GM18867 (cell line): ENCODE measurements at regions not wholly inside any gene's neighbourhood (a gene's known extent, or its start where the extent isn't known, plus 50 kb on each side); places are given as distances from the start of the nearest gene placed in this dataset.

Experiments used
- ATAC-seq: cut with Tn5 transposase; IDR thresholded peaks from one replicate; pipeline ENCODE4 v1.9.1; 2021; ENCODE audit warnings: mild to moderate bottlenecking, moderate library complexity; ENCODE audit not compliant: unreplicated experiment

DNA sequence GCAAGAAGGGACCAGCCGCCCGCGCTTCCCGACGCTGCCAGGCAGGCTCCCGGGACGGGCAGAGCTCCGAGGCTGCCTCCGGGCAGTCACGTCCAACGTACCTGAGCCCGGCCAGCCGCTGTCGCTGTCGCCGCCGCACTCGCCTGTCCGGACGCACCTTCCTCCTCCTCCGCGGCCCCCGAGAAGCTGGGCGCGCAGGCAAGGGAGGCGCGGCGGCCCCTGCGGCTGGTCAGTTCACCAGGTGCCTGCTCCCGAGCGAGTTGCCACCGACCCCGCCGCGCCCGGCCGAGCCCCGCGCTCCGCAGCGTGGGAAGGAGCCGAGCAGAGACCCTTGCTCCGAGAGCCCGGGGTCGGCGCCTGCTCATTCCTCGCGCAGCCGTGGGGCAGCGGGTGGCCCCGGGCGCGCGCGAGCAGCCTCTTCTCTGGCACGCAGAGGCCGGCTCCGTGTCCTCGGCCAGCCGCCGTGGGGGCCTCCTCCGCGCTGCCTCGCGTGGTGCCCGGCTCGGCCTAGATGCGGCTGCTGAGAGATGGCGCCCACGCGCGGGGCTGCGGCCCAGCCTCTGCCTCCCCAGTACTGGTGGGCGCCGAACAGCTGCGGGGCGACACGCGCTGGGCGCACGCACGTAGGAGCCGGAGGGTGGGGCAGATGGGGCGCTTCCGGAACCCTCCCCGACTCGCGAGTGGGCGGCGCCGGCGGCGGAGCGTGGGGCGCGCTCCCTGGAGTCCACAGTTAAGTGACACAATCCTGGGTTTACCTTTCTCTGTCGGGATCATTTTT is 419.4 kb downstream of the UQCRFS1 start:
- no peak for ATAC-seq

DNA sequence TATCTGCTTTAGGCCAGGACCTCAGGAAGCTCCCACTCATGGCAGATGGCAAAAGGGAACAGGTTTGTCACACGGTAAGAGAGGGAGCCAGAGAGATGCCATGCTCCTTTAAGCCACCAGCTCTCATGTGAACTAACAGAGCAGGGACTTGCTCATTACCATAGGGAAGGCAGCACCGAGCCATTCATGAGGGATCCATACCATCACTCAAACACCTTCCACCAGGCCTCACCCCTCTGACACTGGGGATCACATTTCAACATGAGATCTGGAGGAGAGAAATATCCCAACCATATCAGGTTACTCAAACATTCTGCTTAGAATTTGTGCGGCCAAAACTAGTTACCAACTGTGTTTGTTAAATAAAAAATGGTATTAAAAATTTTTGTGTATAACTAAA is 427.0 kb downstream of the UQCRFS1 start:
- no peak for ATAC-seq

DNA sequence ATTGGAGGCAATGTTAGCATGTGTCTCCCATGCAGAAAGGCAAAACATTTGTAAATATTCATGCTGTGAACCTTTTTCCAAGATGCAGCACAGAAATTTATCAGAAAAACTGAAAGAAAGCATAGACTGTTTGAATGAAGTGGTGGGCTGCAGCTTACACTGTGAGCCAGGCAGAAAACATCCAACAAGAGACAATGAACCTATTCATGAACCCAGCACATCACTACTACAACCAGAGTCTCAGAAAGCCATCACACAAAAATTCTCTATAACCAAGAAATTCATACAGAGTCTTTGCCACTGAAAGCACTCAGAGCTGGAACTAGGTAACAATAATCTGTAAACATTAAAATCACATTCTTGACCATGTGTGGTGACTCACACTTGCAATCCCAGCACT is 448.9 kb downstream of the UQCRFS1 start:
- ATAC-seq, result no peak

DNA sequence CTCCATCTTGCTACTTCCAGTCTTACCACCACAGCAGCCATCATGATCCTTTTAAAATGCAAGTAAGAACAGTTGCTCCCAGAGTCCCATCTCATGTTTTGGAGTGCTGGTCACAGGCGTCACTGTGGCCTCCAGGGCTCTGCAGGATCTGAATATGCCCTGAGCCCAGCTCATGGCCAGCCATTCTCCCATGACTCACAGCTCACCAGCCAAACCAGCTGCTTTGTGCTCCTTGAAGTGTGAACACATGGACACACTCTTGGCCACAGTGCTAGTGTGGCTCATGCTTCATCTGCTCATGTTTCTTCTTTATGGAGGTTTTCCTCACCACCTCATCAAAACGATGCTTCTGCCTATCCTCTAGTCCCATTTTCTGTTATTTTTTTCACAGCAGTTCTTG is 466.5 kb downstream of the UQCRFS1 start:
- ATAC-seq, result no peak

- no peak for ATAC-seq
These were observed 468.0 kb downstream of the UQCRFS1 start for GRCh38 chr19:28744943-28745342.

DNA sequence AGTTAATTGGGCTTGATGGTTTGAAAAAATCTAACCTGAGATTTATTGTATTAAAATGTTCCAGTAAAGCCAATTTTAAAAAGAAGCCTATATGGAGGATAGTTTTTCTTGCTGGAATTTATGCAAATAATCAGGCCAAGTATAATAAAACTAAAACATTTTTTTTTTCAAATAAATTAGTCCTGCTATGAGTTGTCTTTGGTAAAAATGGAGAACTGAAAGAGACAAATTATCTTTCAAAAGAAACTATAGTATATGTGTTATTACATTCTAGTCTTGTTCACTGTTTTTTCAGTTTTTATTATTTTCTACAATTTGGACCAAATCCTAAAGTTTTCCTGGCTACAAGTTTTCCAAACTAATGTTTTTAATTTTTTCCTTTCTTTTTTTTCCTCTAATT is 468.9 kb downstream of the UQCRFS1 start:
- ATAC-seq, result peak; percentile 63

DNA sequence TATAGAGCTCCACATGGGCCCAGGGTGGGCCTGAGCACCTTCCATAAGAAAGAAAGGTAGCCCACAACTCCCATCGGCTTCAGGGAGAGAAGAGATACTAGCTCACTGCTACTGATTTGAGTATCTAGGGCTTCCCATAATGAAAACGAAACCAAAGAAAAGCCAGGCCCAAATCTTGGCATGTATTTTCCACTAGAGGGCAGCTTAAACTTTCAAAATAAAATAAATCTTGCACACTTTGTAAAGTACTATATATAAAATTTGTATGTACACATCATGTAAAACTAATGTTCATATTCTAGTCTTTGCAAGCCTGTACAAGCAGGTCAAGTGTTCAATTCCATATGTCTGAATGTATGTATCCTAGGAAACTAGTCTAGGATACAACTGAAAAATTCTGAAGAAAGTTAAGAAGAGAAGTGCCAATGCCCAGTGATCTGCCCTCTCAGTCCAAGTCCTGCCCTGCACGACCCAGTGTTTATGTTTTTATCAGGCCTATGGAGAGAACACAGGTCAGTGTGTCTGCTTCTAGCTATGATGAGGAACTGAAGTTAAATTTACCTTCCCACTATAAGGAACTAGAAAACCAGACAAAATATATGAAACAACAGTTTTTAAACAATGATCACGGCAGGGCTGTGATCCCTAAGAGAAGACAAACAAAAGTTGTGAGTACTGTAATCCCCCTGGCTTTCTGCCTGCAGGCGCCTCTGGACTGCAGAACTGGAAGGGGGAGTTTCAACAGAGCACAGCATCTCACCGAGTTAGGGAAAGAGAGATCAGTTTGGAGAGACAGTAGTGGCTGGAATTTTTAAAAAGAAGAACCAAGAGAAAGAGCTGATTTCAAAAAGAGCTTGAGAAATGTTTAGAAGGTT is 475.7 kb downstream of the UQCRFS1 start:
- peak; percentile 79 for ATAC-seq

GRCh38 chr19:28736528-28736927 is 476.4 kb downstream of the UQCRFS1 start:
- ATAC-seq, result no peak

GRCh38 chr19:28731577-28731976 is 481.4 kb downstream of the UQCRFS1 start:
- ATAC-seq, result no peak

DNA sequence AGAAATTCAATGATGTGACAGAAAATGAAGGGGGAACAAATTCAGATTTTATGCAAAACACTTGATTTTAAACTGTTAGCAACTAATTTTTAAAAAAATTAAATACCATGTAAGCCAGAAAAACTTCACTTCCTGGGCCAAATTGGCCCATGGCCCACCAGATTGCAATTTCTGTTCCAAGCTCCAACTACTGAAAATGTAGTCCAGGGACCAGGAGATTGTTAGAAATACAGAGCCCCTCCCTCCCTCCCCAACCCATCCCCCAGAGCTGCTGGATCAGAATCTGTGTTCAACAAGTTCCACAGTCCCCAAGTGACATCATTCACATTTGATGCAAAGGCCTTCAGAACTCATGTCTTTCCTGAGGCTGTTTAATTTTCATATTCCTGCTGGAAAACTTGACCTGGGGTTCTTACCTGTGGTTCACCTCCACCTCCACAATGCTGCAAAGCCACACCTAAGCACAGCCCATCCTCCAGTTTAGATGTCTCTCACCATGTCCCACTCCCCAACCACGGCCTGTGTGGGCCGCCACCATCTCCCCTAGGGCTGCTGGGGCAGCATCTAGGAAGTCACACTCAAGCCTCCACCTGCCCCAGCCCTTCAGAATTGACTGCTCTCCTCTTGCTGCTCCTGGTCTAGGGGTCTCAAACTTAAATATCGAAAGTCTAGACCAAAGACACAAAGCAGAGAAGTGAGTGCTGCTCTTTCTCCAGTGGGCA is 482.0 kb downstream of the UQCRFS1 start:
- ATAC-seq, result no peak

- ATAC-seq, result no peak
These were observed 485.3 kb downstream of the UQCRFS1 start for GRCh38 chr19:28727480-28728159.

GRCh38 chr19:28726533-28727479 is 486.1 kb downstream of the UQCRFS1 start:
- no peak for ATAC-seq

DNA sequence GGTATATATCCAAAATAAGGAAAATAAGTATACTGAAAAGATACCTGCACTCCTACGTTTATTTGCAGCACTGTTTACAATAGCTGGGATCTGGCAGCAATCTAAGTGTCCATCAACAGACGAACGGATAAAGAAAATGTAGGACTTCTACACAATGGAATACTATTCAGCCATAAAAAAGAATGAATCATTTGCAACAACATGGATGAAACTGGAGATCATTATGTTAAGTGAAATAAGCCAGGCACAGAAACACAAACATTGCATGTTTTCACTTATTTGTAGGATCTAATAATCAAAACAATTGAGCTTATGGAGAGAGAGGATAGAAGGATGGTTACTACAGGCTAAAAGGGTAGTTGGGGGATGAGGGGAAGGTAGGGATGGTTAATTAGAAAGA is 494.0 kb downstream of the UQCRFS1 start:
- ATAC-seq, result no peak

DNA sequence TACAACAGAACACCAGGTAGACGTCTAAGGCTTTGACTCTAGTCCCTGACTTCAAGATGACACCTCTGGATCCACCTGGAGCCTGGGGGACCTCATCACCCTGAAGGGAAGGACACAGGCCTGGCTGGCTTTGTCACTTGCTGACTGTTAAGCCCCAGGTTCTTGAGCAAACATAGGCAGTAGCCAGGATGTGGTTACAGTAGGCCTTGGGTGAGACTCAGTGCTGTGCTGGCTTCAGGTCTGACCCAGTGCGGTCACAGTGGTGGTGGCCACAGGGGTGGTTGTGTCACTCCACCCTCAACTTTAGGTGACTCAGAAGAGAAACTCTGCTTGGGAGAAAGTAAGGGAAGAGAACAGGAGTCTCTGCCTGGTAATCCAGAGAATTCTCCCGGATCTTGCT is 497.8 kb downstream of the UQCRFS1 start:
- ATAC-seq, result no peak

DNA sequence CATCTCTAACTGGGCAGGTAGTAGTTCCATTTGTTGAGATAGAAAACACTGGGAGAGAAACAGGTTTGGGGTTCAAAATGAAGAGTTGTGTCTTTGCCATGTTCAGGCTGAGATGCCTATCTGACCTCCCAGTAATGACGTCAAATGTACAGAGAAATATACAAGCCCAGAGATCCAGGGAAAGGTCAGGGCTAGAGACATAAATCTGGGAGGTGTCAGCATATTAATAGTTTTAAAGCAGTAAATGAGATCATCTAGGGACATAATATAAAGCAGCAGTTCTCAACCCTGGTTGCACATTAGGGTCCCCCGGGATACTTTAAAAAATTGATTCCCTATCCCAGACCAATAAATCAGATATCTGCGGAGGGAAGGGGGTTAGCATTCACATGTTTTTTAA is 501.5 kb downstream of the UQCRFS1 start:
- no peak for ATAC-seq

GRCh38 chr19:28710278-28710677 is 502.7 kb downstream of the UQCRFS1 start:
- no peak for ATAC-seq

- ATAC-seq, result no peak
These were observed 506.3 kb downstream of the UQCRFS1 start for GRCh38 chr19:28706693-28707092.

DNA sequence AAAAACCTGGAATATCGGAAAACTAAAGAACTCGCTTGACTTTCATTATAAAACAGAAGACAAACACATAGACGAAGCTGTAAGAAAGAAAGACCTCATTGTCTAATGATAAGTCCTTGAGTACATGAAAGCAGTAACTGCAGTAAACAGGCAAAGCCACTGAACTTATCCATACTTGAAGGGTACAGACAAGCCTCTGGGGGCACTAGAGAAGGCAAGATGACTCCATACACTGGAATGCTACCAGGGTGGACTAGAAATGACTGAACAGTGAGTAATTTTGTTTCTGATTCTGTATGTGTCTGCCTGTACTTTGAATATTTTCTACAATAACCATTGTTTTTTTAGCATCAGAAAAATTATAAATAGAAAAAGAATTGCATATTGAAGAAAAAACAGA is 507.9 kb downstream of the UQCRFS1 start:
- no peak for ATAC-seq

DNA sequence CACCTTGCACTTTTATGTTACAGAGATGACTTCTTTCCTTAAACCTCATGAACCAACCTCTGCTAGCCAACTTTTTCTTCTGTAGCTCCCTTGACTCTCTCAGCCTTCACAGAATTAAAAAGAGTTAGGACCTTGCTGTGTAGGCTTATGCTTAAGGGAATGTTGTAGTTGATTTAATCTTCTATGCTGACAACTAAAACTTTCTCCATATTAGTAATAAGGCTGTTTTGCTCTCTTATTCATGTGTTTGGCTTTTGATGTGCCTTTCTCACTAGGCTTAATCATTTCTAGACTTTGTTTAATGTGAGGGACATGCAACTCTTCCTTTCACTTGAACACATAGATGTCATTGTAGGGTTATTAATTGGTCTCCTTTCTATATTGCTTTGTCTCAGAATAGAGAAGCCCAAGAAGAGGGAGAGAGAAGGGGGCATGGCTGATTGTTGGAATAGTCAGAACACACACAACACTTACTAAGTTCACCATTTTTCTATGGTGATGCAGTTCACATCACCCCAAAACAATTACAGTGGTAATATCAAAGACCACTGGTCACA is 509.5 kb downstream of the UQCRFS1 start:
- no peak for ATAC-seq

DNA sequence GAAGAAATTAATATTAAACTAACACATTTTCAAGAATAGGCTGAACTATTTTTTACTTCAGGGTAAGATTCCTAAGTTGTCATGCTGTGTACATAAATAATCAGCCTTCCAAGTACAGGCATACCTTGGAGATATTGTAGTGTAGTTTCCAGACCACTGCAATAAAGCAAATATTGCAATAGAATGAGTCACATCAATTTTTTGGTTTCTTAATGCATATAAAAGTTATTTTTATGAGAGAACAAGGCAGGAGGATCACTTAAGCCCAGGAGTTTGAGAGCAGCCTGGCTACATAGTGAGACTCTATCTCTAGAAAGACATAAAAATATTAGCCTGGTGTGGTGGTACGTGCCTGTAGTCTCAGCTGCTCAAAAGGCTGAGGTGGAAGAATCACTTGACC is 511.5 kb downstream of the UQCRFS1 start:
- ATAC-seq, result no peak
